Ishikawa (cell line): ENCODE measurements at regions not wholly inside any gene's neighbourhood (a gene's known extent, or its start where the extent isn't known, plus 50 kb on each side); places are given as distances from the start of the nearest gene placed in this dataset.

ENCODE experiments used
- CREB1 ChIP-seq: IDR thresholded peaks from 2 replicates; pipeline ENCODE4 v1.6.1; 2012; ENCODE audit warnings: low read depth
- EP300 ChIP-seq: IDR thresholded peaks from 2 replicates; pipeline ENCODE4 v1.6.1; 2012; ENCODE audit warnings: borderline replicate concordance

DNA sequence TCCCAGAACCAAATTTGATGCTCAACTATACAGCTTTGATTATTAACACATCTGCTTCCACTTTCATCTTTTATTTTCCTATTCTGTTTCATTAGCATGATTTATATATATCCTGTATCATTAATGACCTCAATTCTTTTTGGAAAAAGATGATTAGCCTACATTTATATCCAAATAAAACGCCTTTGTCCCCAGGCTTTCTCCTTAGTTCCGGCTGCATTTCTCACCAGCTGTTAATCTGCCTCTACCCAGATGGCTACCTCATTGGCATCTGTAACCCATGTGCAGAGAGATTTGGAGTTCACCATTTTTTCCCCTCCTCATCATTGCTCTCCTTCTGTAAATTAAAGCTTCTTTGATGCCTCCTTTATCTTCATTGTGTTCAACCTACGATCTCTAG, 336.8 kb upstream of the RGS6 start:
- TF ChIP-seq CREB1 (no peak), EP300 (no peak)
